ENCODE measurements at regions not wholly inside any gene's neighbourhood (a gene's known extent, or its start where the extent isn't known, plus 50 kb on each side); places are given as distances from the start of the nearest gene placed in this dataset.

GRCh38 chr11:111000400-111001080, 245.0 kb upstream of the POU2AF2 start:
- no peak for TF ChIP-seq EZH2phosphoT487 (conservative IDR thresholded peaks at IDR 0.05; ENCODE audit: low read length)
- H3F3A ChIP-seq (ENCODE audit: insufficient read depth) = 0 out of 2 replicates have a peak, but pooled peaks cover 4% of the 10 kb centered on the region
- no peaks in the 10 kb centered on the region for H3K79me2 ChIP-seq (ENCODE audit: insufficient read depth, low read length)
- no peaks in the 10 kb centered on the region for H3K36me3 ChIP-seq (ENCODE audit: low read length)
- H3K9me3 ChIP-seq (ENCODE audit: insufficient read depth, low read length) = no peaks in the 10 kb centered on the region
- no peaks in the 10 kb centered on the region for H3K27me3 ChIP-seq (ENCODE audit: low read length)
- peak overlapping the region; percentile 25 for H3K4me2 ChIP-seq (ENCODE audit: low read depth, low read length, poor library complexity, severe bottlenecking)
- no peak overlapping the region for H3K9ac ChIP-seq (ENCODE audit: low read length)
- no peaks in the 10 kb centered on the region for H4K20me1 ChIP-seq (ENCODE audit: low read depth, low read length)
- H3K27ac ChIP-seq (ENCODE audit: low read depth, low read length) = peak overlapping the region; percentile 61
- no peak overlapping the region for H3K4me3 ChIP-seq (ENCODE audit: insufficient read depth, low read length, poor library complexity, severe bottlenecking)
- H3K9me2 ChIP-seq (replicated peaks; ENCODE audit: insufficient read depth, low read length) = no peaks in the 10 kb centered on the region
- no peak overlapping the region for H2AFZ ChIP-seq (ENCODE audit: low read depth, low read length, severe bottlenecking)

GRCh38 chr11:110992481-110992880, 253.0 kb upstream of the POU2AF2 start:
- no peak overlapping the region for H2AFZ ChIP-seq (ENCODE audit: low read depth, low read length, severe bottlenecking)
- no peaks in the 10 kb centered on the region for H3F3A ChIP-seq (ENCODE audit: insufficient read depth)
- no peaks in the 10 kb centered on the region for H3K9me3 ChIP-seq (ENCODE audit: insufficient read depth, low read length)
- no peak overlapping the region for H3K4me2 ChIP-seq (ENCODE audit: low read depth, low read length, poor library complexity, severe bottlenecking)
- no peak for TF ChIP-seq EZH2phosphoT487 (conservative IDR thresholded peaks at IDR 0.05; ENCODE audit: low read length)
- no peak for TF ChIP-seq CTCF (IDR thresholded peaks at IDR 0.05; ENCODE audit: insufficient read depth, low read length, poor library complexity, severe bottlenecking)
- no peaks in the 10 kb centered on the region for H3K36me3 ChIP-seq (ENCODE audit: low read length)
- no peak overlapping the region for H3K4me3 ChIP-seq (ENCODE audit: insufficient read depth, low read length, poor library complexity, severe bottlenecking)
- H3K27me3 ChIP-seq (ENCODE audit: low read length) = no peaks in the 10 kb centered on the region
- H4K20me1 ChIP-seq (ENCODE audit: low read depth, low read length) = no peaks in the 10 kb centered on the region
- no peak overlapping the region for H3K27ac ChIP-seq (ENCODE audit: low read depth, low read length)
- H3K9ac ChIP-seq (ENCODE audit: low read length) = no peak overlapping the region
- H3K79me2 ChIP-seq (ENCODE audit: insufficient read depth, low read length) = no peaks in the 10 kb centered on the region
- no peaks in the 10 kb centered on the region for H3K9me2 ChIP-seq (replicated peaks; ENCODE audit: insufficient read depth, low read length)

GRCh38 chr11:110991661-110992355, 253.7 kb upstream of the POU2AF2 start:
- H3K27me3 ChIP-seq (ENCODE audit: low read length) = no peaks in the 10 kb centered on the region
- H3K9me2 ChIP-seq (replicated peaks; ENCODE audit: insufficient read depth, low read length) = no peaks in the 10 kb centered on the region
- H3F3A ChIP-seq (ENCODE audit: insufficient read depth) = no peaks in the 10 kb centered on the region
- H3K4me3 ChIP-seq (ENCODE audit: insufficient read depth, low read length, poor library complexity, severe bottlenecking) = no peak overlapping the region
- TF ChIP-seq EZH2phosphoT487 (conservative IDR thresholded peaks at IDR 0.05; ENCODE audit: low read length) = no peak
- no peak for TF ChIP-seq CTCF (IDR thresholded peaks at IDR 0.05; ENCODE audit: insufficient read depth, low read length, poor library complexity, severe bottlenecking)
- no peak overlapping the region for H3K4me2 ChIP-seq (ENCODE audit: low read depth, low read length, poor library complexity, severe bottlenecking)
- no peak overlapping the region for H3K27ac ChIP-seq (ENCODE audit: low read depth, low read length)
- H2AFZ ChIP-seq (ENCODE audit: low read depth, low read length, severe bottlenecking) = no peak overlapping the region
- no peaks in the 10 kb centered on the region for H3K79me2 ChIP-seq (ENCODE audit: insufficient read depth, low read length)
- H3K36me3 ChIP-seq (ENCODE audit: low read length) = no peaks in the 10 kb centered on the region
- no peaks in the 10 kb centered on the region for H4K20me1 ChIP-seq (ENCODE audit: low read depth, low read length)
- no peak overlapping the region for H3K9ac ChIP-seq (ENCODE audit: low read length)
- H3K9me3 ChIP-seq (ENCODE audit: insufficient read depth, low read length) = no peaks in the 10 kb centered on the region

GRCh38 chr11:110990311-110990710, 255.2 kb upstream of the POU2AF2 start:
- TF ChIP-seq EZH2phosphoT487 (conservative IDR thresholded peaks at IDR 0.05; ENCODE audit: low read length) = no peak
- TF ChIP-seq CTCF (IDR thresholded peaks at IDR 0.05; ENCODE audit: insufficient read depth, low read length, poor library complexity, severe bottlenecking) = no peak
- Histone ChIP-seq H3K27me3 (ENCODE audit: low read length) (no peaks in the 10 kb centered on the region), H2AFZ (ENCODE audit: low read depth, low read length, severe bottlenecking) (no peak overlapping the region), H3K9ac (ENCODE audit: low read length) (no peak overlapping the region), H4K20me1 (ENCODE audit: low read depth, low read length) (no peaks in the 10 kb centered on the region), H3K9me3 (ENCODE audit: insufficient read depth, low read length) (no peaks in the 10 kb centered on the region), H3K36me3 (ENCODE audit: low read length) (no peaks in the 10 kb centered on the region), H3K4me3 (ENCODE audit: insufficient read depth, low read length, poor library complexity, severe bottlenecking) (no peak overlapping the region), H3F3A (ENCODE audit: insufficient read depth) (no peaks in the 10 kb centered on the region), H3K4me2 (ENCODE audit: low read depth, low read length, poor library complexity, severe bottlenecking) (no peak overlapping the region), H3K79me2 (ENCODE audit: insufficient read depth, low read length) (no peaks in the 10 kb centered on the region), H3K9me2 (replicated peaks; ENCODE audit: insufficient read depth, low read length) (no peaks in the 10 kb centered on the region), H3K27ac (ENCODE audit: low read depth, low read length) (no peak overlapping the region)
